CD1c-positive myeloid dendritic cell (primary cell): ENCODE measurements at regions not wholly inside any gene's neighbourhood (a gene's known extent, or its start where the extent isn't known, plus 50 kb on each side); places are given as distances from the start of the nearest gene placed in this dataset.

Experiments
- DNase-seq: peaks from one replicate; pipeline ENCODE4 v3.0.0-alpha.2; 2016; ENCODE audit errors: extremely low spot score

DNA sequence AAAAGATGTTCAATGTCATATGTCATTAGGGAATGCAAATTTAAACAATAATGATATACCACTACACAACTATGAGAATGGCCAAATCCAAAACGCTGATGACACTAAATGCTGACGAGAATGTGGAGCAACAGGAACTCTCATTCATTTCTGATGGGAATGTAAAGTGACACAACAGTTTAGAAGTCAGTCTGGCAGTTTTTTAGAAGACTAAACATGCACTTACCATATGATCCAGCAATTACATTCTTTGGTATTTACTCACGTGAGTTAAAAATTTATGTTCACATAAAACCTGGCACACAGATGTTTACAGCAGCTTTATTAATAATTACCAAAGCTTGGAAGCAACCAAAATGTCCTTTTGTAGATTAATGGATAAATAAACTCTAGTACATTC, 110.4 kb upstream of the C1orf21 start:
- no peak for DNase-seq

DNA sequence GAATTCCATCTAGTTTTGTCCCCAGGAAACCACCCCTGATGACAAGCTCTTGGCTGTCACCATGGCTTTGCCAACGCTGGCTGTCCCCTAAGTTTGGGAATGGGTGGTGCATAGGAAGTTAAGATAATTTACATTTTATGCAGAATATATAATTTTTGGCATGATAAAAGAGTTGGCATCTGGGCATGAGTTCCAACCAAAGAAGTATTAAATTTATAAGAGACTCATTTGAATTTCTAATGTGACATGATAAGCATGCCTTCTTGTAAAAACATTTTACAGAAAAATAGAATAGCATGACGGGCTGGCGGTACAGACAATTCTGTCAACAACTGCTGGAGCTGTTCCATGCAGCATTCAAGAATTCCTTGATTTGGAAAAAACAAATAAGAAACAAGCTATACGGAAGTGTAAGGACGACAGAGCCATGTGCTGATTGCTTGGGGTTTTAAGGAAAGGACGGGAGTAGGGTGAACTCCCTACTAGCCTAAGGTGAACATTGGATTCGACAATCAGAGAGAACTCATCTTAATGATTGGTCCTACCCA, 106.8 kb upstream of the C1orf21 start:
- no peak for DNase-seq

DNA sequence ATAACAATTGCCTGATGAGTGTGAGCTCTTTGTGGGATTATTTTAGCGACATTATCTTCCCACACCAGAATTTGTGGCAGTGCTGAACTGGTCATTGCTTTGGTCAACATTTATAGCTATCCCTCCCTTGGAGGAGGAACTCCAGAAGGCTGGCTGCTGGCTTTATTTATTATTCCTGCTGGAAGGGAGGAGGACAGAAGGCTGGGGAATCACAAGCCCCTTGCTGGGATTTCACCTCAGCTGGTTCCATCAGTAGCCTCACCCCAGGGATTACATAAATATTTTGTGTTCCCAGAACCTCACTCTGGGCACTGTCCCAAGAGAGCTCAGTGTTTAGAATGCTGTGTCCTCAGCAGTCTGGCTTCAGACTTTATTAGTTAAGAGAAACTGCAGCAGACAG, 102.8 kb upstream of the C1orf21 start:
- no peak for DNase-seq

DNA sequence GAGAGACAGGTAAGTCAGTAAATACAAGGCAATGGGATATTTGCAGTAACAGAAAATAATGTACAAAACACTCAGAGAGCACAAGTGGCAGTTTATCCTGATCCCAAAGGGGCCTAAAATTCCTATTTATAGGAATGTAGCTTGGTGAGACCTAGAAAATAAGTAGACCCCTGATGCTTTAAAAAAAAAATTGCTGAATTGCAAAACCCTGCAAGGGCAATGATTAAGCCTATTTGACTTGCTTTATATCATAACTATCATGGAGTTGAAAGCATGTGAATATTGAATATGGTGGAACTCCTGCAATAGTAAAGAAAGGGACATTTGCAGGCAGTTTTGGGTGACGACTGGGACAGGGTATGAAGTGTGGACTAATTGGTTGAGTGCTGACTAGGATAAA, 101.9 kb upstream of the C1orf21 start:
- no peak for DNase-seq

DNA sequence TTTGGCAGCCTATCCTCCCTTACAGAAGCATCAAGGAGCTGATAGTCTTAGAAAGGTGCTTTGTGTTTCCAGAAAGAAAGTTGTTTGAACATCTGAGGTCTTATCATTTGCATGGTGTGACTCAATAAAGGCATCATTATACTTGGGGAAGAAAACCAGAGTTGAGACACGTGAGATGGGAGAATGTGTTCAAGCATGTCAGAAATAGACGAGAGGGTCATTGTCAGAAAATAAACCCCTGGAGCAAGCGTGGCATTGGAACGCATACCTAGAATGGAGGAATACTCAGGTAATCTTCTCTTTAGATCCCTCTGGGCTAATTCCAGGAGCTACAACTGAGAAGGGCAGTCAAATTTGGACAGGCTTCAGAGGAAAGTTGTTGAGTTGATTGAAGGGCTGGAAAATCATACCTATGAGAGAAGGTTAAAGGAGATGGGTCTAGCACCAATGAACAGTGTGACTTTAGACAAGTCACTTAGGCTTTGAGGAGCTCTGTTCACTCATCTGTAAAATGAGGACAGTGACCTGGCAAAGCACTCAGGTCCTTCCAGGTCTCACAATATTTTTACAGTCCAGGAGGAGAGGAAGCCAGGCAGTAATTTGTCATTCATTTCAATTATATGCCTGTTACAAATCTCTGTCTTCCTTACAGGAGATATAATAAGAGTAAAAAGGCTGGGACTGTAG, 101.3 kb upstream of the C1orf21 start:
- no peak for DNase-seq

DNA sequence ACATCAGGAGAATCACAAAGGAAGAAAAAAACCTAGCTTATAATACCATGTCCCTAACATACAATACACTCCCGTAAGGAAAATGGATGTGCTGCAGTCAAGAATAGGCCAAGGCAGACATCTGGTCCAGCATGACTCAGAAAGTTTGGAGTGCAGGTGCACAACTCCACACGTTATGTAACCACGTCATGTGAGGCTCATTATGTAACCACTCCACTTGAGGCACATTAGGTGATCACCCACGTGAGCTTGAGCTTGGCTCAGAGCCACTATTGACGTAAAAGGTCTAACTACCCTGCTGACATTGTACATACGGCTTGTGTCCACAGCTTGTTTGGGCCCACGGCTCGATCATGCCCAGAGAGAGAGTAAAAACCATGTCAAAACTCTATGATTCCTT, 99.8 kb upstream of the C1orf21 start:
- DNase-seq = no peak

DNA sequence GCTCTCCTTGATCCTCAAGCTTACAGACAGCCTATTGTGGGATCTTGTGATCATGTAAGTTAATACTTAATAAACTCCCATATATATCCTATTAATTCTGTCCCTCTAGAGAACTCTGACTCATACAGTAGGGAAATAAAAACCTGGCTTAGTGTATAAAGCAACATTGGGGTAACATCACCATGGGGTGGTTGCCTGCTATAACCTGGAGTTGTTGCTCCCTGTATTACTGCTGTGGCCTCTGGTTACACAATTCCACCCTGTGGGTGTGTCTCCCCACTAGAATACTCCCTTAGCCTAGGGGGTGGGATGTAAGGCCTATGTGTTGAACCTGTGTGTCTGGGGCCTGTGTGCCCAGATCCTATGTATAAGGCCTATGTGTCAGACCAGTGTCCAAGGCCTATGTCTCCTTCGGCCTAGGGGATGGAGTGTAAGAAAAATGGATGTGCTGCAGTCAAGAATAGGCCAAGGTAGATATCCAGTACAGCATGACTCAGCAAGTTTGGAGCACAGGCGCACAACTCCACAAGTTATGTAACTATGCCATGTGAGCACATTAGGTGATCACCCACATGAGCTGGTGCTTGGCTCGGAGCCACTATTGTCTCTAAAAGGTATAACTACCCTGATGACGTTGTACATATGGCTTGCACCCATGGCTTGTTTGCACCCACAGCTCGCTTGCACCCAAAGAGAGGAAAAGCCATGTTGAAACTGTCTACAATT, 96.8 kb upstream of the C1orf21 start:
- no peak for DNase-seq

DNA sequence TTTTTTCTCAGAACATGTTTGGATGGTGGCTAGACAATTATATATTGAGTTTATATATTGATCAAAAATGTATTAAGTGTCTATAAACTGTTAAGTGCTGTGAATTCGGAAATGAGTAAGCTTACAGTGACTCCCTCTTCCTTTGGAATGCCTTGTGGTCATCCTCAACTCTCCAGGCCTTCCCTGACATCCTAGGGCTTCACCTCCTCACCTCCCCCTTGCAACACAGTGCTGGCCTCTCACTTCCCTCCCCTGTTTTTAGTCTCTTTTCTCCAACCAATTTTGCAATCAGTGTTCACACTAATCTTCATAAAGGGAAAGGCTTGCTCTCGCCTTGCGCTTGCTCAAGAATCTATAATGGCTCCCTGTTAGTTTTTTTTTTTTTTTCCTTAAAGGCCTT, 95.1 kb upstream of the C1orf21 start:
- DNase-seq = no peak

DNA sequence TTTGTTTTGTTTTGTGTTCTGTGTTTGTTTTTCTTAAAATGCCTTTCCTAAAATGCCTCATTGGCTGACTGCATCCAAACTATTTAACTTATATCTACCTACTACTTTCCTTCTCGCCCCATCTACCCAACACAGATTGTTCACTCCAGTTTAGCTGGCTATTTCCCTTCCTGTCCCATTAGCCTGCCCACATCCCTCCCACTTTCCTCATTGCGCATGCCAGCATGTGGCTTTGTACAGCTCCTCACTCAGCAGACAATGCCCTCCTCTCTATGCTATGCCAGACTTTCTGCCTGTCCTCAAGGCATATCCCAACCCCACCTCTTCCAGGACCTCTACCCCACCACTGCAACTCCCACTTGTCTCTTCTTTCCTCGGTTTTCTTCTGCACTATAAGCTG, 94.7 kb upstream of the C1orf21 start:
- no peak for DNase-seq

DNA sequence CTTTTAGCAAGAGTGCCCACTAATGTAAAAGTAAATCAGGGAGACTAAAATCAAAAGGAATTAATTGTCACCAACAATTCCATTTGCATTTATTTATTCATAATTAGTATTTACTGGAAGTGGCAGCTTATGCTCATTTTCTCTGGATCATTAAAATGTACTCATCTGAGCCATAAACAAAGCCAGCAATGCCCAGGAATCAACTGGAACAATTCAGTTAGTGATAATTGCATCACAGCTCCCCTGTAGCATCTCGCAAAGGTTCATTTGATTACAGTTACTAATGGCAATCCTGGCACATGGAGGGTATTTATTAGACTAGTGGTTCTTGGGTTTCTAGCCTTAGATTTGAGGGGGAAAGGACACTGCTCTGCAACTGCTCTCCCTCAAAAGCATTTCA, 92.7 kb upstream of the C1orf21 start:
- no peak for DNase-seq

DNA sequence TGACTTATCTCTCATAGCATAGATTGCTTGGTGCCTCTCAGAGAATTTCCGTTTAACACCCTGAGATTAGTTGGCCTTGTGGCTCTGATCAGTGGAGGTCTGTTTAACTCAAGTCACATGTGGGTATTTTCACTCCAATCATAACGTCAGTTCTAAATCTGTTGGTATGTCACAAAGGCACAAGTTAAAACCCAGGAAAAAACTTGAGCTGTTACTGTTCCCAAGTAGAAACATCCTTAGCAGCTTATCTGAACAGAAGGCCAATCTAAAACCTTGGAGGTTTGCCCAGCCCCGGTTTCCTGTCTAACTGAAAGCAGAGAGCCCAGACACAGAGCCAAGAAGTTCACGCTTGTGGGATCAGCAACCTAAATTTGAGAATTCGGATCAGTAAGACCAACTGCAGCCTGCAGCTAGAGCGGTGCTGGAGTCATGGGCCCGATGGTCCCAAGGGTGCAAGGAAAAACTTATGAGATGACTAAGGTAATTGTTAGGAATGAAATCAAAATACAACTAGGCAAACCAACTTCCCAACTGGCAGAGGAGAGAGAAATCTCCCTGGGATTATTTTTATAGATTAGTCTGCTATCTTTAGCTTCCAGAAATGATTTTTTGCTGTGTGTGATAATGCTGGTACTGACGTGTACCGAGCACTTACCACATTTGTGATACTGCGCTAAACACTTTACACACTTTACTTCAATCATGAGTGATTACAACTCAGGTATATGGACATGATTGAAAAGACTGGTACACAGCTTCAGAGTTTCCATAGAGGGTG, 90.2 kb upstream of the C1orf21 start:
- no peak for DNase-seq

DNA sequence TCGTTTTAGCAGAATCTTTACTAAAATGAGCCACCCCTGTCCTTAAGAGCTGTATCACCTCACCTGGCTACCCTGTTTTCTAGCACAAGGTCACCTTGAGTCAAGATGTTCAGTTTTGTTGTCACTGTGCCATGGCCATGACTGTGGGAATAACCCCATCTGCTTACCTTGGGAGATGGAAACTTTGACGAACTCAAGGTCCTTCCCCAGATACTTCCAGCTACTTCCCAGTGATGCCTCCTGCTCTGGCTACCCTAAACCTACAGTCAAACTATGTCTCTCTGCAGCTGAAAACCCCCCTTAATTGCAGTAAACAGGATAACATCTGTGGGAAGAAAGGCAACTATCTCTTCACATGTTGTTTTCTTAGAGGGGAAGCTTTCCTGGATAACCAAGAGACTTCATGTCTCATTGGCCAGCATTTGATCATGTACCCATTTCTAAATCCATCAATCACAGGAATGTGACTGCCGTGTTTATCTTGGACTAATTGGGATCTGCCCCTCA, 89.5 kb upstream of the C1orf21 start:
- DNase-seq = no peak

DNA sequence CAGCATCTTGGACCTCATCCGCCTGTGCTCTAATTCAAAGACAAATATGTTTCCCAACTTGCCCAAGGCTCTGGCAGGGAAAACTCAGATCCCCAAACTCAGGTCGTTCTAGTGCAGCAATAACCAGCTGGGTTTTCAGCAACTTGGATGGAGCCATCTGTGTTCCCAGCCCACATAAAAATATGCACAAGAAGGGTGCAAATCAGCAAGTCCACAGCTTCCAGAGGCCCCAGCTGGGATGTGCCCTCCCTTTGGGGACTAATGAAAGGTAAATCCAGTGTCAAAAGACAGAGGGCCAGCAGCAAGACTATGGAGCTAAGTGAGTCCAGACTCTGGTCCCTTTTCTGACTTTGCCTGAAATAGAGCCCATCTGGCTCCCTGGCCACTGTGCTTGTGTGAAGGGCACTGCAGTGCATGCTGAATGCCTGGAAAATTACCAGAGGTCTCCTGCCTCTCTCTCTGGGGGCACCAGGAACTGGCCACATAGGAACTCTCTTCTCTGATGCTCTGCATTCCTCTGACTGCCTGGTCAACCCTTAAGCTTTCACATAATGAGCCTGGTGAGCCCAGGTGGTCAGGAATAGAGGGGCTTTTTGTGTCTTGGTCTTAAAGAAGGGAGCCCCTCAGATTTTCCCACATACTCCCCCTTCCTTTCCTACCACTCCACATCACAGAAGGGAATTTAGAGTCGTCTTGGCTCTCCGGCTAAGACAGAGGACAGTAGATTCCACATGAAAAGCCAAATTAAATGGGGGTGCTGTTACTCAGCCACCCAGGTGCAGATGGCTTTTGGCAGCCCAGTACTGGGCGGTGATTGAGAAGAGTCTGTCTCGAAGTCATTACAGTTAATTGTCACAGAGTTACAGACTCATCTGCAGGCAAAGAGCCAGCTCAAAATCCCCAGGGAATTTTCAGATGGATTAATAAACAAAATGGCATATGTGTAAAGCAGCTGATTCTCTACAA, 88.1 kb upstream of the C1orf21 start:
- DNase-seq = no peak

DNA sequence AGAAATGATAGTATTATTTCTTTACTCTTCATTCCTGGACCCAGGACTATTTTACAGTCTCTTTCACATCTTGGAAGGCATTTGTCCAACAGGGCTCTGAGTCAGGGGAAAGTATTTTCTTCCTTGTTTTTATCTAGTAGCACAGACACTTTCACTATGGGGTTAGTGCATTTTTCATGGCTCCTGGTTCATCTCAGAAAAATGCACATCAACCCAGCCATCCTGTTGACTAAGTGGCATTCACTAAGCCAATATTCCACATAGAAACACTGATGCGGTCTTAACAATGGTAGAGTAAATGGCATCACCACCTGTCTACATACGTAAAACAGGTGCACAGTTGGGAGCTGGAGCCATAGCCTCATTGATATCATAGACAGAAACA, 87.4 kb upstream of the C1orf21 start:
- no peak for DNase-seq

DNA sequence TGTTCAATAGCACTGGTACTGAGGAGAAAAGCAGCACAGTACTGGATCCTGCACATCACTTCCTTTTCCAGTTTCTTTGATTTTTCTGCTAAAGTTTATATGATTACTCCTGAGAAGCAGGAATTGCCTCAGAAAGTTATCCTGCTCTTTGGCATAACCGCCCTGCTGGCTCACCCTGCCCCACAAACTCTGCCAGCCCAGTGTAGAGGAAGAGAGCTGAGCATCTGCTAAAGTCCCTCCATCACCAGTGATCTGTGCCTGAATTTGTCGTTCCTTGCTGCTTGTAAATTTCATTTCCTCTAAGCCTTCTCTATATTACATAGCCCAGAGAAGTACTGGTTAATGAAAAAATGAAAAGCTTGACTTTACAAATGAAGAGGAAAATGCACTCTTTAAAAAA, 87.0 kb upstream of the C1orf21 start:
- DNase-seq = no peak

DNA sequence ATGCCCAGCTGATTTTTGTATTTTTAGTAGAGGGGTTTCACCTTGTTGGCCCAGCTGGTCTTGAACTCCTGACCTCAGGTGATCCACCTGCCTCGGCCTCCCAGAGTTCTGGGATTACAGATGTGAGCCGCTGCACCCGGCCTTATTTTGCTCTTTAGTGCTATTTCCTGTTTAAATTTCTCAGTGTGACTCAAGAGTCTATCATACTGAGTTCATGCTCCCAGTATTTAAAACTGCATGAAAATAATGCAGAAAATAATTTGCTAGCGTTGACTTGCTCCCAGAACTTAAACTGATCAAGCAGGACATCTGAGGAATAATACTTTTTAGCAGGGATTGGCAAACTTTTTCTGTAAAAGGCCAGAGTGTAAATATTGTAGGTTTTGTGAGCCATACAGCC, 86.4 kb upstream of the C1orf21 start:
- DNase-seq = no peak

DNA sequence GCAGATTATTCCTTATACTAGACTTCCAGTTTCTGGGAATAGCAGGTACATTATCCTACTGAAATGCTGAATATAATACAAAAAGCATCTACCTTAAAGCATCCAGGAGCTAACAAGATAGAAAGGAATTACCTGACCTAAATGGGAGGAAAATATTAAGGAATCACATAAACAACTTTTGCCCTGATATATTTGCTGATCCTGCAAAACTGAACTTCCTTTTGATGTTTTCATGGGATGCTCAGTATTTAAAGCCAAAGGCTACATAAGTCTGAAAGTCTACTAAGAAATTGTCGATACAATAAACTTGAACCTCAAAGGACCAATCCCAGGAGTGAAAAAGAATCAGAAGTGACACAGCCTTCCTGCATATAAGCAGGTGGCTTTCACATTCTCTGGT, 85.6 kb upstream of the C1orf21 start:
- DNase-seq = no peak

DNA sequence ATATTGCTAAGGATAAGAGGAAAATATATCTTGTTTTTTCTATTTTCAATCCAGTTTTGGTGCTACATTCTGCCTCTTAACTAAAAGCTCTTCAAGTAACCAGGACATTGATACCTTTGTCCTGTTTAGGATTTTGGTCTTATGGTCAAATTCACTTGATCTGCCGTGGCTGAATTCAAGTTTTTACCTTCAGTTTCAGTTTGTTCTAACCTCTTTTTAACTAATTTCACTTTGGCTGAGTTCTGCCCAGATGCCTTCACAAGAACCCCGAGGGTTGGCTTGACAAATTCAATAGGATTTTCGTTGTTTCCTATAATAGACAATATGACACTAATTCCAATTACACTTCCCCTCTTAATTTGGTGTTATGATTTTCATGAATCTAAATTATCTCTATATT, 84.5 kb upstream of the C1orf21 start:
- no peak for DNase-seq

DNA sequence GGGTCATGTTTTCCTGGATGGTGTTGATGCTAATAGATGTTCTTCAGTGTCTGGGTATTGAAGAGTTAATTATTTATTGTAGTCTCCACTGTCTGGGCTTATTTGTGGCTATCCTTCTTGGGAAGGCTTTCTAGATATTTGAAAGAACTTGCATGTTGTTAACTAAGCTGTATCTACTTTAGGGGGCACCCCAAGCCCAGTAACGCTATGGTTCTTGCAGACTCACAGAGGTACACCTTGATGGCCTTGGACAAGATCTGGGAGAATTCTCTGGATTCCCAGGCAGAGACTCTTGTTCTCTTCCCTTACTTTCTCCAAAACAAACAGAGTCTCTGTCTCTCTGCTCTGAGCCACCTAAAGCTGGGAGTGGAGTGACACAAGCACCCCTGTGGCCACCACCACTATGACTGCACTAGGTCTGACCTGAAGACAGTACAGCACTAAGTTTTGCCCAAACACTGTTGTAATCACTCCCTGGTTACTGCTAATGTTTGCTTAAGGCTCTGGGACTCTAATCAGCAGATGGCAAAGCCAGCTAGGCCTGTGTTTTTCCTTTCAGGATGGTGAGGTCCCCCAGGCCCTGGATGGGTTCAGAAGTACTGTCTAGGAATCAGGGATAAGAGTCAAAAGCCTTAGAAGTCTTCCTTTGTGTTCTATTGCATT, 76.5 kb upstream of the C1orf21 start:
- DNase-seq = no peak

DNA sequence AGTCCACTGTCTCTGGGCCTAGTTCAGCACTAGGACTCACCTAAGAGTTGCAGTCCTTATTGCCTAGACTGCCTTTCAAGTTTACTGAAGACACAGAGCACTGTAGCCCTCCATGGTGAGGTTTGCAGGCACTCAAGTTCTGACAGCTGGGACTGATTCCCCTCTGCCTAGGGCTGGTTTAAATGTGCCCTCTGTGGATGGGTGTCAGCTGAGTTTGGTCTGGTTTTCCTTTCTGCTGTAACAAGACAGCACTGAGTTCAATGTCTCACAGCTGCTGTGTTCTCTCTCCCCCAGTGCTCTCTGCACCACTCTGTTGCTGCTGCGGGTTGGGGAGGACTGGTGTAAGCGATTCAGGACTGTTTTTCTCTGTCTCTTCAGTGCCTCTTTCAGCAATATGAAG, 75.2 kb upstream of the C1orf21 start:
- no peak for DNase-seq

DNA sequence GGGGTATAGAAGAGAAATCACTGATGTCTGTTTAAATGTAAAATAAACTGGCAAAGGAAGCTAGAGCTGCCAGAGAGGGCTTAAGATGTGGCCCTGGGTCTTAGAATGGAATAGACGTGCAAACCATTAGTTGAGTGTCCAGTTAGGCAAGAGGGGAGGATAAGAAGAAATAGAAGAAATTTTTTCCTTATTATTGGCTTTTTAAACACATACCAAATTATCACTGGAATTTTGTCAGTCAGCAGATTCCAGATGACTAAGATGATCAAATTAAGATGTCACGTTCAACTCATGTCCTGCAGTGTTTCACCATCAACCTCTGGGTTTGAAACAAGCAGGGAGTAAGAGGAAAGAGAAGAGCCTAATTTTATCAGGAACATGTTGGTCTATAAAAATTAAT, 71.6 kb upstream of the C1orf21 start:
- no peak for DNase-seq
